AG10803 (cell line): ENCODE measurements at regions not wholly inside any gene's neighbourhood (a gene's known extent, or its start where the extent isn't known, plus 50 kb on each side); places are given as distances from the start of the nearest gene placed in this dataset.

ENCODE experiments used
- DNase-seq: peaks from one replicate; pipeline ENCODE4 v3.0.0; 2010; ENCODE audit warnings: low read depth
- H3K4me3 ChIP-seq: 2 replicates; pipeline ENCODE4 v1.5.1; 2011; ENCODE audit warnings: mild to moderate bottlenecking, low read length, control low read depth
- TF ChIP-seq, protein P1 (sequence below): conservative IDR thresholded peaks from 2 replicates; pipeline ENCODE4 v1.5.1; 2011; ENCODE audit warnings: mild to moderate bottlenecking, low read length, control low read depth, inconsistent platforms

DNA sequence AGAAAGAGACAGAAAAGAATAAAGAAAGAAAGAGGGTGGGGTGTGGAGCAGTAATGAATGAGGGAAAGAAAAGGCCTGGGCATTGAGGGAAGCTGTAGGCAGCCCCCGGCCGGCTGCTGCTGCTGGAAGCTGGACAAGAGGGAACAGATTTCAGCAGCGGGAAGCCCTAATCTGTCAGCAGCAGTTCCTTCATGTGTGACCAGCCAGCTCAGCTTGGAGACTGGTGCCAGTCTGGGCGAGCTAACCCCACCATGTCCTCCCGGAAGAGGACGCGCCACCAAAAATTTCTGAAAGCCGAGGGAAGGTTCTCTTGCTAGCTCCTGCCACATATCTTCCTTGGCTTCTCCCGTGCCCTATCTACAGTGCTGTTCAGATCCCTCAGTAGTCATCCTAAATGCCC lies 236.8 kb downstream of the GRIN2B start:
- H3K4me3 ChIP-seq, result no peak overlapping the region
- DNase-seq, result no peak

GRCh38 chr12:13740149-13740545 lies 241.3 kb downstream of the GRIN2B start:
- H3K4me3 ChIP-seq, result no peak overlapping the region
- DNase-seq, result no peak
- TF ChIP-seq, protein P1, sequence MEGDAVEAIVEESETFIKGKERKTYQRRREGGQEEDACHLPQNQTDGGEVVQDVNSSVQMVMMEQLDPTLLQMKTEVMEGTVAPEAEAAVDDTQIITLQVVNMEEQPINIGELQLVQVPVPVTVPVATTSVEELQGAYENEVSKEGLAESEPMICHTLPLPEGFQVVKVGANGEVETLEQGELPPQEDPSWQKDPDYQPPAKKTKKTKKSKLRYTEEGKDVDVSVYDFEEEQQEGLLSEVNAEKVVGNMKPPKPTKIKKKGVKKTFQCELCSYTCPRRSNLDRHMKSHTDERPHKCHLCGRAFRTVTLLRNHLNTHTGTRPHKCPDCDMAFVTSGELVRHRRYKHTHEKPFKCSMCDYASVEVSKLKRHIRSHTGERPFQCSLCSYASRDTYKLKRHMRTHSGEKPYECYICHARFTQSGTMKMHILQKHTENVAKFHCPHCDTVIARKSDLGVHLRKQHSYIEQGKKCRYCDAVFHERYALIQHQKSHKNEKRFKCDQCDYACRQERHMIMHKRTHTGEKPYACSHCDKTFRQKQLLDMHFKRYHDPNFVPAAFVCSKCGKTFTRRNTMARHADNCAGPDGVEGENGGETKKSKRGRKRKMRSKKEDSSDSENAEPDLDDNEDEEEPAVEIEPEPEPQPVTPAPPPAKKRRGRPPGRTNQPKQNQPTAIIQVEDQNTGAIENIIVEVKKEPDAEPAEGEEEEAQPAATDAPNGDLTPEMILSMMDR, result no peak

More for the DNA sequence above, 236.8 kb downstream of the GRIN2B start:
- TF ChIP-seq, protein P1, result no peak

DNA sequence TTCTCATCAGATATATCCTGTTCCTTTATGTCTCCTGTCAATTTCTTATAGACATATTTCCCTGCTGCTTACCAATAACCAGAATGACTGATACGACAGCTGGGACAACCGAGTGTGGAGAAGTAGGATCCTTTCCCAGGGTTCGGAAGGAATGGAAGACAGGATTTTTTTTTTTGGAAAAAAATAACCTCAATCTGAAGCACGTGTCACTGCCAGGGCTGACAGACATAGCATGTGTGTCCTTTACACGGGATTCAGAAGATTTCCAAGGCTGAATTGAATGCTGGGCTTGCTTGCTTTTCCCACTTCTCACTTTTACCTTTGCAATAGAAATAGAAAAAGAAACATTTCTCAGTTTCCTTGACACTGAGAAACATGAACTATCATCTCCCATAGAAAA lies 245.7 kb downstream of the GRIN2B start:
- H3K4me3 ChIP-seq, result no peak overlapping the region
- TF ChIP-seq, protein P1, result no peak
- no peak for DNase-seq

DNA sequence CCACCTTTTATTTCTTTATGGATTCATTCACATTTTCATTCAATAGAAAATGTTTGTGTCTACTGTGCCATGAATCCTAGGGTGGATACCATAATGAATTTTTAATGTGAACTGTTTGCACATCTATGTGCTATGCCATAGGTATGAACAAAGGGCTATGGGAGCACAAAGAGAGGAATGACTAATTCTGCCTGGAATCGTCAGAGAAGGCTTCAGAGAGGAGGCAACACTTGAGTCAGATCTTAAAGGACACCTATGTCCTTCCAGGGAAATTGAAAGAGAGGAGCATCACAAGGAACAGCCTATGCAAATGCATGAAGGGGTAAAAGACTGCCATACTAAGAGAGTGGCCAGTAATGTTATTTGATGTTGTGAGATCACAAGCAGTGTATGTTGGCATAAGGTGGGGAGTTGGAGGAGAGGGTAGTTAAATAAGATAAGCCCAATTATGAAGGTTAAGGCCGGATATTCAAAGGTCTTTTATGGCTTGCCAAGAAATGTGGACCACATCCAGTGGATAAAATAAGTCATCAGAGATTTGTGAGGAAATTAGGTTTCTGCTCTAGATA lies 246.7 kb downstream of the GRIN2B start:
- no peak for DNase-seq
- H3K4me3 ChIP-seq, result no peak overlapping the region
- TF ChIP-seq, protein P1, result no peak

GRCh38 chr12:13727707-13728195 lies 253.7 kb downstream of the GRIN2B start:
- DNase-seq, result no peak
- no peak overlapping the region for H3K4me3 ChIP-seq
- TF ChIP-seq, protein P1, result no peak

DNA sequence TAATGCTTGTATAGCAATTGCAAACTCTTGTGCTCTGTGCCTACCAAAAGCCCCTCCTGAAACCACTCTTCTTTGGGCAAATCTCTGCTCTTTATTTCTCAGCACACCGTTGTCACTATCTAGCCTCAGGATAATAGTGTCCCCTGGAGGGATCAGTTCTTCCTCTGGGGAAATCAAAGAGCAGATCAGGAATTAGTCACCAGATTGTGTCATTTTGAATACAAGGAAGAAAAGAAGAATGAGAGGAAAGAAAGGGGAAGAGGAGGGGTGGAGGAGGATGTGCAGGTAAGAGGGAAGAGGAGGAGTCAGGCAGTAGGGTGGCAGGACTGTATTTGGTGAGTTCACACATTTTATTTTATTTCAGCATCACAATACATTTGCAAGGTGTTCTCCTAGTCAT lies 256.4 kb downstream of the GRIN2B start:
- no peak overlapping the region for H3K4me3 ChIP-seq
- DNase-seq, result no peak
- TF ChIP-seq, protein P1, result no peak

- no peak for DNase-seq
- TF ChIP-seq, protein P1, result no peak
- no peak overlapping the region for H3K4me3 ChIP-seq
Observed at GRCh38 chr12:13724136-13724535, 257.3 kb downstream of the GRIN2B start.
